ENCODE measurements at regions not wholly inside any gene's neighbourhood (a gene's known extent, or its start where the extent isn't known, plus 50 kb on each side); places are given as distances from the start of the nearest gene placed in this dataset.

- TF ChIP-seq, protein P1, sequence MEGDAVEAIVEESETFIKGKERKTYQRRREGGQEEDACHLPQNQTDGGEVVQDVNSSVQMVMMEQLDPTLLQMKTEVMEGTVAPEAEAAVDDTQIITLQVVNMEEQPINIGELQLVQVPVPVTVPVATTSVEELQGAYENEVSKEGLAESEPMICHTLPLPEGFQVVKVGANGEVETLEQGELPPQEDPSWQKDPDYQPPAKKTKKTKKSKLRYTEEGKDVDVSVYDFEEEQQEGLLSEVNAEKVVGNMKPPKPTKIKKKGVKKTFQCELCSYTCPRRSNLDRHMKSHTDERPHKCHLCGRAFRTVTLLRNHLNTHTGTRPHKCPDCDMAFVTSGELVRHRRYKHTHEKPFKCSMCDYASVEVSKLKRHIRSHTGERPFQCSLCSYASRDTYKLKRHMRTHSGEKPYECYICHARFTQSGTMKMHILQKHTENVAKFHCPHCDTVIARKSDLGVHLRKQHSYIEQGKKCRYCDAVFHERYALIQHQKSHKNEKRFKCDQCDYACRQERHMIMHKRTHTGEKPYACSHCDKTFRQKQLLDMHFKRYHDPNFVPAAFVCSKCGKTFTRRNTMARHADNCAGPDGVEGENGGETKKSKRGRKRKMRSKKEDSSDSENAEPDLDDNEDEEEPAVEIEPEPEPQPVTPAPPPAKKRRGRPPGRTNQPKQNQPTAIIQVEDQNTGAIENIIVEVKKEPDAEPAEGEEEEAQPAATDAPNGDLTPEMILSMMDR (IDR thresholded peaks at IDR 0.05): no peak
- no peak for TF ChIP-seq IRF1 (CRISPR knock-in tag; IDR thresholded peaks at IDR 0.05)
- TF ChIP-seq, protein P2, sequence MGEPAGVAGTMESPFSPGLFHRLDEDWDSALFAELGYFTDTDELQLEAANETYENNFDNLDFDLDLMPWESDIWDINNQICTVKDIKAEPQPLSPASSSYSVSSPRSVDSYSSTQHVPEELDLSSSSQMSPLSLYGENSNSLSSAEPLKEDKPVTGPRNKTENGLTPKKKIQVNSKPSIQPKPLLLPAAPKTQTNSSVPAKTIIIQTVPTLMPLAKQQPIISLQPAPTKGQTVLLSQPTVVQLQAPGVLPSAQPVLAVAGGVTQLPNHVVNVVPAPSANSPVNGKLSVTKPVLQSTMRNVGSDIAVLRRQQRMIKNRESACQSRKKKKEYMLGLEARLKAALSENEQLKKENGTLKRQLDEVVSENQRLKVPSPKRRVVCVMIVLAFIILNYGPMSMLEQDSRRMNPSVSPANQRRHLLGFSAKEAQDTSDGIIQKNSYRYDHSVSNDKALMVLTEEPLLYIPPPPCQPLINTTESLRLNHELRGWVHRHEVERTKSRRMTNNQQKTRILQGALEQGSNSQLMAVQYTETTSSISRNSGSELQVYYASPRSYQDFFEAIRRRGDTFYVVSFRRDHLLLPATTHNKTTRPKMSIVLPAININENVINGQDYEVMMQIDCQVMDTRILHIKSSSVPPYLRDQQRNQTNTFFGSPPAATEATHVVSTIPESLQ (CRISPR knock-in tag; IDR thresholded peaks at IDR 0.05): no peak
- TF ChIP-seq FOXJ3 (CRISPR knock-in tag; IDR thresholded peaks at IDR 0.05; ENCODE audit: borderline replicate concordance): no peak
- no peak for TF ChIP-seq CREB1 (CRISPR knock-in tag; IDR thresholded peaks at IDR 0.05)
- TF ChIP-seq ZNF232 (CRISPR knock-in tag; IDR thresholded peaks at IDR 0.05): no peak
Measured at GRCh38 chr18:2395427-2396161, 175.7 kb downstream of the METTL4 start.

Measured in WTC11 (cell line).